Karpas-422 (cell line): ENCODE measurements at regions not wholly inside any gene's neighbourhood (a gene's known extent, or its start where the extent isn't known, plus 50 kb on each side); places are given as distances from the start of the nearest gene placed in this dataset.

Experiments used
- DNase-seq: peaks from one replicate; pipeline ENCODE4 v3.0.0-alpha.2; 2015
- H2AFZ ChIP-seq: fragments of 200-600 bp; sonication (generic); 2 replicates; pipeline ENCODE4 v1.6.1; 2014; ENCODE audit warnings: antibody characterized with exemption, low read length, mixed read lengths
- H3K27ac ChIP-seq: fragments of 200-600 bp; sonication (generic); 2 replicates; pipeline ENCODE4 v1.5.1; 2014; ENCODE audit warnings: mild to moderate bottlenecking, low read length, moderate library complexity
- H3K27me3 ChIP-seq: fragments of 200-600 bp; sonication (generic); 2 replicates; pipeline ENCODE4 v1.6.1; 2014; ENCODE audit warnings: low read length, mixed read lengths
- H3K36me3 ChIP-seq: fragments of 200-600 bp; sonication (generic); 2 replicates; pipeline ENCODE4 v1.6.1; 2014; ENCODE audit warnings: low read length, mixed read lengths; ENCODE audit not compliant: insufficient read depth
- H3K4me1 ChIP-seq: fragments of 200-600 bp; sonication (generic); 2 replicates; pipeline ENCODE4 v1.6.1; 2014; ENCODE audit warnings: mild to moderate bottlenecking, low read length, mixed read lengths
- H3K4me2 ChIP-seq: fragments of 200-600 bp; sonication (generic); 2 replicates; pipeline ENCODE4 v1.6.1; 2014; ENCODE audit warnings: low read length, low read depth, mild to moderate bottlenecking; ENCODE audit not compliant: poor library complexity, severe bottlenecking
- H3K4me3 ChIP-seq: fragments of 200-600 bp; sonication (generic); 2 replicates; pipeline ENCODE4 v1.5.1; 2014; ENCODE audit warnings: mild to moderate bottlenecking, antibody characterized with exemption, low read length, mixed read lengths
- H3K79me2 ChIP-seq: fragments of 200-600 bp; sonication (generic); 2 replicates; pipeline ENCODE4 v1.6.1; 2014; ENCODE audit warnings: mild to moderate bottlenecking, low read length, mixed read lengths
- H3K9ac ChIP-seq: fragments of 200-600 bp; sonication (generic); 2 replicates; pipeline ENCODE4 v1.6.0; 2014; ENCODE audit warnings: low read length
- H3K9me2 ChIP-seq: fragments of 200-600 bp; sonication (generic), shearing (Covaris generic); replicated peaks from 2 replicates; pipeline ENCODE4 v1.6.0; 2014; ENCODE audit warnings: mild to moderate bottlenecking, low read length, moderate library complexity; ENCODE audit not compliant: insufficient read depth
- H3K9me3 ChIP-seq: fragments of 300-700, 200-600 bp; sonication (generic); 2 replicates; pipeline ENCODE4 v1.6.1; 2014; ENCODE audit warnings: low read length, mixed read lengths
- H4K20me1 ChIP-seq: fragments of 200-600 bp; sonication (generic); 2 replicates; pipeline ENCODE4 v1.6.1; 2014; ENCODE audit warnings: mild to moderate bottlenecking, antibody characterized with exemption, low read length, low read depth; ENCODE audit not compliant: insufficient read depth

DNA sequence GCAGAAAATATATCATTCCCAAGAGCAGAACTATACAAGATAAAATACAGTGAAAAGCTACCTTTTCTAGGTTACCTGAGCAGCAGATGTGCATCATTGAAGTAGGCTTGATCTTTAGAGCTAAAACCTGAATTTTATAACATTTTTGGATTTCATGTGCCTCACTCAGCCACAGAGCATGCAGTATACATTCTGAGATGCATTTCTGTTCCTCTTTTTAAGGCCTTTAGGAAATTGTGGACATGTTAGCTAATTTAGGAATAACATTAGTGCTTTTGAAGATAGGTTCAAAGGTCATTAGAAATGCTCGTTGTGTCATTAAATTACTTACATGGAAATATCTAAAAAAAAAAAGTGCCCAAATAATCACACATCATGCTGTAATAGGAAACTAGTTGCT is 230.6 kb upstream of the PDGFD start:
- no peaks in the 10 kb centered on the region for H3K4me1 ChIP-seq
- no peaks in the 10 kb centered on the region; the same call in 1 of the 2 replicates for H3K27me3 ChIP-seq
- H3K9me2 ChIP-seq: no peaks in the 10 kb centered on the region
- H3K9me3 ChIP-seq: no peaks in the 10 kb centered on the region
- H3K9ac ChIP-seq: no peak overlapping the region
- no peak overlapping the region for H3K4me3 ChIP-seq
- H3K27ac ChIP-seq: no peak overlapping the region
- DNase-seq: no peak
- no peaks in the 10 kb centered on the region for H3K79me2 ChIP-seq
- H2AFZ ChIP-seq: no peak overlapping the region
- H3K4me2 ChIP-seq: no peak overlapping the region
- no peaks in the 10 kb centered on the region for H4K20me1 ChIP-seq
- no peaks in the 10 kb centered on the region for H3K36me3 ChIP-seq

DNA sequence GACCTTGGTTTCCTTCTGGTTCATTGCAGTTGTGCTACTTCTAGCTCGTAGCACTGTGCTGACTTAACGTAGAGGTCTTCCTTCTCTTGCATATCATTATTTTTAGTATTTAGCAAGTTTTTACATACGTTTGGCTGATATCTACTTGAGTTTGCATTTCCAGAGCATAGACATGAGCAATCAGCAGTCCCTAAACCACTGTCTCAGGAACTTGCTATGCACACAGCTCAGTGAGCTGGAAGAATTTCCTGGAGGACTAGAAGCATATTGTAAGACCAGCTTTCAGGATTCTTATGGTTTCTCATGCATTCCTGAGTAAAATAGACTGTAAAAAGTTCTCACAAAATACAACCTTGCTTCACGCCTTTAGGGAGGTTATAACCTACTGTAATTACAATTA is 226.7 kb upstream of the PDGFD start:
- Histone ChIP-seq H2AFZ (no peak overlapping the region), H3K4me1 (no peaks in the 10 kb centered on the region), H3K36me3 (no peaks in the 10 kb centered on the region), H3K27ac (no peak overlapping the region), H3K79me2 (no peaks in the 10 kb centered on the region), H3K4me3 (no peak overlapping the region), H3K9ac (no peak overlapping the region), H3K27me3 (no peaks in the 10 kb centered on the region), H4K20me1 (no peaks in the 10 kb centered on the region), H3K4me2 (no peak overlapping the region), H3K9me2 (no peaks in the 10 kb centered on the region), H3K9me3 (no peaks in the 10 kb centered on the region)
- no peak for DNase-seq

DNA sequence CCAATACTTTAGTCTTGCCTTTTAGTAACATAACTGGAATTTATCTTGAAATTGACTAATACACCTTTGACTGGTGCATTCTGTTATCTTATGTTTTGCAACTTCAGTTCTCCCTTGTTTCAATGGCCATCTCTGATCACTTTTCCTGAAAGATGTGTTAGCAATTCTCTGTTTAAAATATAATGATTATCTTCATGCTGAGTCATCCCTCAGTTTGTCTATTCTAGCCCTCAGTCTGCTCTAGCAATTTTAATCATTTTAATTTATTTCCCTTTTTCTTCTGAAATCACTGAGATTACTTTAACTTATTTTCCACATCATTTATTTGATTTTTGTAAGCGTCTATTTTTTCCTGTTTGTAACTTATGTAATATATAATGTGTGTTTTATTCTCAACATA is 221.9 kb upstream of the PDGFD start:
- H3K4me2 ChIP-seq: no peak overlapping the region
- H4K20me1 ChIP-seq: no peaks in the 10 kb centered on the region
- no peaks in the 10 kb centered on the region for H3K9me2 ChIP-seq
- H3K4me1 ChIP-seq: no peaks in the 10 kb centered on the region
- DNase-seq: no peak
- no peaks in the 10 kb centered on the region for H3K79me2 ChIP-seq
- no peak overlapping the region for H3K27ac ChIP-seq
- H3K36me3 ChIP-seq: no peaks in the 10 kb centered on the region
- no peak overlapping the region for H3K9ac ChIP-seq
- H3K9me3 ChIP-seq: no peaks in the 10 kb centered on the region
- no peak overlapping the region for H3K4me3 ChIP-seq
- H3K27me3 ChIP-seq: no peaks in the 10 kb centered on the region
- no peak overlapping the region for H2AFZ ChIP-seq

DNA sequence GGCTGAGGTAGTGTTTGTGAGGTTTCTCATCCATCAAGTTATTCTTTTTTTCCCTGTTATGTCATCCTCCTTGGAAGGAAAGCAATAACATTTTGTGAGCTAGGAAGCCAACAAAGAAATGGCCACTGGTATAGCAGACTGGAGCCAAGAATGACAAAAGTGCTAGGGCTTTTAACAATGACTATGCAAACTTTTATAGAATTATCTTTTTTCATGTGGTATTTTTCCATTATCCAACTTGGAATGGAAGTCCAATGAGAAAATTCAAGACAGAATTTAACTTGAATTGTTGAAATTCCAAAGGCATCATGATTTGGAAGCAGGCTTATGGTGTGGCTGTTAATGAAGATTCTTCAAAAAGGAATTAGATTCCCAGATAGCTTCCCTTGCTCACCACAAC is 216.4 kb upstream of the PDGFD start:
- Histone ChIP-seq H3K79me2 (no peaks in the 10 kb centered on the region), H3K4me2 (no peak overlapping the region), H3K4me1 (no peaks in the 10 kb centered on the region), H2AFZ (no peak overlapping the region), H3K27me3 (no peaks in the 10 kb centered on the region), H4K20me1 (no peaks in the 10 kb centered on the region), H3K9me2 (no peaks in the 10 kb centered on the region), H3K36me3 (no peaks in the 10 kb centered on the region), H3K9ac (no peak overlapping the region), H3K27ac (no peak overlapping the region), H3K4me3 (no peak overlapping the region), H3K9me3 (no peaks in the 10 kb centered on the region)
- DNase-seq: no peak

DNA sequence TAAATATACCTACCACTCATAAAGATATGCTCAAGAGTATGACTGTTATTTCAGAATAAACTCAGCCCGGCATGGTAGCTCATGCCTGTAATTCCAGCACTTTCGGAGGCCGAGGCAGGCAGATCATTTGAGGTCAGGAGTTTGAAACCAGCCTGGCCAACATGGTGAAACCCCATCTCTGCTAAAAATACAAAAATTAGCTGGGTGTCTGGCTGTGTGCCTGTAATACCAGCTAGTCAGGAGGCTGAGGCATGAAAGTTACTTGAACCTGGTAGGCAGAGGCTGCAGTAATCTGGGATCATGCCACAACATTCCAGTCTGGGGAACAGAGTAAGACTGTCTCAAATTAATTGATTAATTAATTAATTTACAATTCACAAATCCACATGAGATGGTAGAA is 208.2 kb upstream of the PDGFD start:
- no peak overlapping the region for H3K9ac ChIP-seq
- H3K4me3 ChIP-seq: no peak overlapping the region
- no peaks in the 10 kb centered on the region for H3K9me3 ChIP-seq
- no peak overlapping the region for H2AFZ ChIP-seq
- no peak overlapping the region for H3K27ac ChIP-seq
- no peaks in the 10 kb centered on the region for H4K20me1 ChIP-seq
- peaks cover 6% of the 10 kb centered on the region for H3K4me1 ChIP-seq
- no peaks in the 10 kb centered on the region for H3K27me3 ChIP-seq
- H3K79me2 ChIP-seq: no peaks in the 10 kb centered on the region
- H3K4me2 ChIP-seq: no peak overlapping the region
- H3K36me3 ChIP-seq: no peaks in the 10 kb centered on the region
- H3K9me2 ChIP-seq: no peaks in the 10 kb centered on the region
- DNase-seq: no peak

DNA sequence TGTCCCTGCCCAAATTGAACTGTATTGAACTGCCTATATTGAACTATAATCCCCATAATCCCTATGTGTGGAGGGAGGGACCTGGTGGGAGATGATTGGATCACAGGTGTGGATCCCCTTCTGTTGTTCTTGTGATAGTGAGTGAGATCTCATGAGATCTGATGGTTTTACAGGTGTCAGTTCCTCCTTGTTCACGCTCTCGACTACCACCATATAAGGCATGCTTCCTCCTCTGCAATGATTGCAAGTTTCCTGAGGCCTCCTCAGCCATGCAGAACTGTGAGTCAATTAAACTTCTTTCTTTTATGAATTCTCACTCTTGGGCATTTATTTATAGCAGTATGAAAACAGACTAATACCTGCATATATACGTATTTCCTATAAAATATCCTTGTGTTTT is 206.5 kb upstream of the PDGFD start:
- H3K27ac ChIP-seq: no peak overlapping the region
- H3K9ac ChIP-seq: no peak overlapping the region
- no peak overlapping the region for H3K4me3 ChIP-seq
- no peak overlapping the region for H2AFZ ChIP-seq
- H3K36me3 ChIP-seq: no peaks in the 10 kb centered on the region
- no peak overlapping the region for H3K4me2 ChIP-seq
- H3K27me3 ChIP-seq: no peaks in the 10 kb centered on the region
- no peaks in the 10 kb centered on the region for H3K79me2 ChIP-seq
- H3K4me1 ChIP-seq: peaks cover 6% of the 10 kb centered on the region
- peak; percentile 81 for DNase-seq
- H3K9me3 ChIP-seq: no peaks in the 10 kb centered on the region
- no peaks in the 10 kb centered on the region for H3K9me2 ChIP-seq
- H4K20me1 ChIP-seq: no peaks in the 10 kb centered on the region

DNA sequence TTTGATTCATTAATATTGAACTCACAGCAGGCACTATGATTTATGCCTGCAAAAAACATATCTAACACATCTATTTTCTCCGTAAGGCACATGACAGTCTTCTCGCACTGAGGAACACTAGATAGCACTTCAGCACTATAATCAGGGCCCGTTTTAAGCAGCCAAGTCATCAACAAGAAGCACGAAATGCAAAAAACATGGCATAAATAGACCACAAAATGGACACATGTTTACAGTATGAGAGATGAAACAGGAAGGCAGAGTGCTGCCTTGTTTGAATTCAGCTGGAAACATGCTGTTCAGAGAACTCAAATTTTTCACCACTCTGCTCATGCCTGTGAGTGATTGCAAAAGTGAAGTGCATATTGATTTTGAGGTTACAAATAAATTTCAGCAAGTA is 205.8 kb upstream of the PDGFD start:
- Histone ChIP-seq H3K4me2 (no peak overlapping the region), H3K9me2 (no peaks in the 10 kb centered on the region), H3K27ac (no peak overlapping the region), H3K9me3 (no peaks in the 10 kb centered on the region), H4K20me1 (no peaks in the 10 kb centered on the region), H3K4me3 (no peak overlapping the region), H3K27me3 (peaks cover 2% of the 10 kb centered on the region; the same call in 1 of the 2 replicates), H3K9ac (no peak overlapping the region), H3K36me3 (no peaks in the 10 kb centered on the region), H3K4me1 (peaks cover 6% of the 10 kb centered on the region), H3K79me2 (no peaks in the 10 kb centered on the region), H2AFZ (0 out of 2 replicates have a peak overlapping the region, but pooled peaks have one; percentile 22)
- no peak for DNase-seq

DNA sequence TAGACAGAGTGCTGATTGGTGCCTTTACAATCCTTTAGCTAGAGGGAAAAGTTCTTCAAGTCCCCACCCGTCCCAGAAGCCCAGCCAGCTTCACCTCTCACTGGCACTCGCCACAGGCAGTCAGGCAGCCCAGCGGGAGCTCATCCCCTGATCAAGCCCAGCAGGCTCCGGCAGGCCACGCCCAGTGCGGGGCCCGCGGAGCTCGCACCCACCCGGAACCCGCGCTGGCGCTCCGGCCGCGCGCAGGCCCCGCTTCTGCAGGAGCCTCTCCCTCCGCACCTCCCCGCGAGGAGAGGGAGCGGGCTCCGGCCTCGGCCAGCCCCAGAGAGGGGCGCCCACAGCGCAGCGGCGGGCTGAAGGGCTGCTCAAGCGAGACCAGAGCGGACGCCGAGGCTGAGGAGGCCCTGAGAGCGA is 202.4 kb upstream of the PDGFD start:
- peaks cover 2% of the 10 kb centered on the region; the same call in 1 of the 2 replicates for H3K27me3 ChIP-seq
- H3K27ac ChIP-seq: no peak overlapping the region
- no peaks in the 10 kb centered on the region for H3K36me3 ChIP-seq
- no peak overlapping the region for H3K4me2 ChIP-seq
- no peak overlapping the region for H2AFZ ChIP-seq
- no peaks in the 10 kb centered on the region for H4K20me1 ChIP-seq
- no peak overlapping the region for H3K9ac ChIP-seq
- no peak overlapping the region for H3K4me3 ChIP-seq
- DNase-seq: no peak
- no peaks in the 10 kb centered on the region for H3K9me3 ChIP-seq
- peaks cover 6% of the 10 kb centered on the region for H3K4me1 ChIP-seq
- H3K9me2 ChIP-seq: no peaks in the 10 kb centered on the region
- no peaks in the 10 kb centered on the region for H3K79me2 ChIP-seq

DNA sequence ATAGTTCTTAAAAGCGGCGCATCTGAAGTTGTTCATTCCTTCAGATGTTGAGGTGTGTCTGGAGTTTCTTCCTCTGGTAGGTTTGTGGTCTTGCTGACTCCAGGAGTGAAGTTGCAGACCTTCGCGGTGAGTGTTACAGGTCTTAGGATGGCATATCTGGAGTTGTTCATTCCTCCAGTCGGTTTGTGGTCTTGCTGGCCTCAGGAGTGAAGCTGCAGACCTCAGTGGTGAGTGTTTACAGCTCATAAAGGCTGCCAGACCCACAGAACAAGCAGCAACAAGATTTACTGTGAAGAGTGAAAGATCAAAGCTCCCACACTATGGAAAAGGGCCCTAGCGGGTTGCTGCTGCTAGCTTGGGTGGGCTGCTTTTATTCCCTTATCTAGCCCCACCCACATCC is 201.7 kb upstream of the PDGFD start:
- Histone ChIP-seq H3K9ac (no peak overlapping the region), H4K20me1 (no peaks in the 10 kb centered on the region), H3K27ac (no peak overlapping the region), H3K4me2 (no peak overlapping the region), H3K9me3 (no peaks in the 10 kb centered on the region), H3K79me2 (no peaks in the 10 kb centered on the region), H3K4me1 (peaks cover 4% of the 10 kb centered on the region), H3K27me3 (peaks cover 2% of the 10 kb centered on the region; the same call in 1 of the 2 replicates), H3K36me3 (no peaks in the 10 kb centered on the region), H2AFZ (no peak overlapping the region), H3K4me3 (no peak overlapping the region), H3K9me2 (no peaks in the 10 kb centered on the region)
- no peak for DNase-seq
